GM23338 (cell line): ENCODE measurements at regions not wholly inside any gene's neighbourhood (a gene's known extent, or its start where the extent isn't known, plus 50 kb on each side); places are given as distances from the start of the nearest gene placed in this dataset.

Experiments used
- ATAC-seq: fragments of 200-7000 bp; cut with Tn5 transposase; 3 replicates; pipeline ENCODE4 v1.9.1; 2020
- DNase-seq: peaks from one replicate; pipeline ENCODE4 v3.0.0-alpha.2; 2015; ENCODE audit warnings: low spot score
- H2AFZ ChIP-seq: fragments of 200-600 bp; sonication (generic); 2 replicates; pipeline ENCODE4 v1.8.0; 2016; ENCODE audit warnings: antibody characterized with exemption, mild to moderate bottlenecking, moderate library complexity
- H3F3A ChIP-seq: fragments of 200-600 bp; sonication (generic); replicated peaks from 2 replicates; pipeline ENCODE4 v1.8.0; 2017; ENCODE audit warnings: antibody characterized with exemption, mixed run types, low read depth
- H3K27ac ChIP-seq: fragments of 200-600 bp; sonication (generic); 2 replicates; pipeline ENCODE4 v1.6.1; 2016; ENCODE audit warnings: low read depth
- H3K27me3 ChIP-seq: fragments of 200-600 bp; sonication (generic); 2 replicates; pipeline ENCODE4 v1.8.0; 2016; ENCODE audit warnings: mild to moderate bottlenecking, mixed run types, moderate library complexity; ENCODE audit not compliant: insufficient read depth
- H3K36me3 ChIP-seq: fragments of 200-600 bp; sonication (generic); 2 replicates; pipeline ENCODE4 v1.8.0; 2016; ENCODE audit warnings: mild to moderate bottlenecking; ENCODE audit not compliant: insufficient read depth
- H3K4me1 ChIP-seq: fragments of 200-600 bp; sonication (generic); 2 replicates; pipeline ENCODE4 v1.8.0; 2016; ENCODE audit warnings: mild to moderate bottlenecking, moderate library complexity; ENCODE audit not compliant: insufficient read depth
- H3K4me2 ChIP-seq: fragments of 200-600 bp; sonication (generic); 2 replicates; pipeline ENCODE4 v1.7.1; 2017; ENCODE audit warnings: mixed run types
- H3K4me3 ChIP-seq: fragments of 200-600 bp; sonication (generic); 2 replicates; pipeline ENCODE4 v1.6.1; 2016; ENCODE audit warnings: mixed run types
- H3K79me2 ChIP-seq: fragments of 200-600 bp; sonication (generic); replicated peaks from 2 replicates; pipeline ENCODE4 v1.8.0; 2017; ENCODE audit warnings: mild to moderate bottlenecking; ENCODE audit not compliant: insufficient read depth
- H3K9me2 ChIP-seq: fragments of 200-600 bp; sonication (generic); 2 replicates; pipeline ENCODE4 v1.8.0; 2017; ENCODE audit not compliant: insufficient read depth
- H4K20me1 ChIP-seq: fragments of 200-600 bp; sonication (generic); replicated peaks from 2 replicates; pipeline ENCODE4 v1.8.0; 2017; ENCODE audit warnings: mild to moderate bottlenecking; ENCODE audit not compliant: insufficient read depth
- H3K27ac Mint-ChIP-seq: 2 replicates; pipeline ENCODE4 v1.8.0; 2020; ENCODE audit warnings: inconsistent platforms, mild to moderate bottlenecking, moderate library complexity, mixed read lengths
- H3K27me3 Mint-ChIP-seq: 3 replicates; pipeline ENCODE4 v1.8.0; 2022; ENCODE audit warnings: low read depth, mild to moderate bottlenecking, moderate library complexity, mixed read lengths, inconsistent platforms; ENCODE audit not compliant: insufficient read depth, poor library complexity
- H3K36me3 Mint-ChIP-seq: 3 replicates; pipeline ENCODE4 v1.8.0; 2021; ENCODE audit warnings: low read depth, mild to moderate bottlenecking, inconsistent platforms, moderate library complexity, mixed read lengths
- H3K4me1 Mint-ChIP-seq: 3 replicates; pipeline ENCODE4 v1.8.0; 2020; ENCODE audit warnings: mild to moderate bottlenecking, inconsistent platforms, mixed read lengths
- H3K4me3 Mint-ChIP-seq: 3 replicates; pipeline ENCODE4 v1.8.0; 2021; ENCODE audit warnings: moderate library complexity, mild to moderate bottlenecking, inconsistent platforms, mixed read lengths
- H3K9me3 Mint-ChIP-seq: 3 replicates; pipeline ENCODE4 v1.8.0; 2020; ENCODE audit warnings: moderate library complexity, mild to moderate bottlenecking, inconsistent platforms, mixed read lengths
- CREB1 ChIP-seq: fragments of 250-450 bp; sonication (Bioruptor Pico); IDR thresholded peaks from 2 replicates; pipeline ENCODE4 v1.5.0; 2020; ENCODE audit warnings: low read depth, mild to moderate bottlenecking, moderate library complexity
- CTCF ChIP-seq, 2 experiments: fragments of 200-600 bp in 1 of 2; sonication (generic) in 1 of 2; conservative IDR thresholded peaks; 2 replicates each; pipeline versions ENCODE4 v1.5.1 to v1.6.1; 2016 to 2017; ENCODE audit warnings: antibody characterized with exemption in 2 of 2, low read depth in 2 of 2, mild to moderate bottlenecking in 2 of 2, moderate library complexity in 1 of 2
- EZH2 ChIP-seq: fragments of 200-600 bp; sonication (generic); IDR thresholded peaks from one replicate; pipeline ENCODE4 v1.8.0; 2017; ENCODE audit warnings: antibody characterized with exemption, mild to moderate bottlenecking, low read depth; ENCODE audit not compliant: unreplicated experiment
- EZH2phosphoT487 ChIP-seq: fragments of 200-600 bp; sonication (generic); IDR thresholded peaks from one replicate; pipeline ENCODE4 v1.8.1; 2018; ENCODE audit warnings: antibody characterized with exemption; ENCODE audit not compliant: unreplicated experiment
- NANOG ChIP-seq: IDR thresholded peaks from 2 replicates; pipeline ENCODE4 v1.6.1; 2016; ENCODE audit warnings: antibody characterized with exemption, borderline replicate concordance
- POLR2AphosphoS5 ChIP-seq: IDR thresholded peaks from 2 replicates; pipeline ENCODE4 v1.6.1; 2016; ENCODE audit warnings: antibody characterized with exemption, low read depth
- STAT1 ChIP-seq: IDR thresholded peaks from one replicate; pipeline ENCODE4 v1.6.1; 2016; ENCODE audit warnings: antibody characterized with exemption; ENCODE audit not compliant: unreplicated experiment
- ZNF331 ChIP-seq: fragments of 250-450 bp; sonication (Bioruptor Pico); IDR thresholded peaks from 2 replicates; pipeline ENCODE4 v1.5.0; 2020; ENCODE audit warnings: low read depth, mild to moderate bottlenecking, moderate library complexity
- ZNF462 ChIP-seq: fragments of 250-450 bp; sonication (Bioruptor Pico); IDR thresholded peaks from 2 replicates; pipeline ENCODE4 v1.5.0; 2020; ENCODE audit warnings: mild to moderate bottlenecking, moderate library complexity

GRCh38 chr7:42550706-42551470 lies 313.9 kb upstream of the GLI3 start:
- Histone ChIP-seq H2AFZ (no peak overlapping the region), H3K79me2 (no peaks in the 10 kb centered on the region), H3K4me1 (no peaks in the 10 kb centered on the region), H3F3A (no peaks in the 10 kb centered on the region), H3K36me3 (peaks cover 4% of the 10 kb centered on the region), H3K27me3 (no peaks in the 10 kb centered on the region), H3K4me2 (no peak overlapping the region), H3K27ac (no peak overlapping the region), H3K4me3 (no peak overlapping the region), H3K9me2 (no peaks in the 10 kb centered on the region), H4K20me1 (no peaks in the 10 kb centered on the region)
- H3K4me3 Mint-ChIP-seq, result no peak overlapping the region
- no peak overlapping the region for H3K27ac Mint-ChIP-seq
- peaks cover 43% of the 10 kb centered on the region for H3K36me3 Mint-ChIP-seq
- peaks cover 70% of the 10 kb centered on the region for H3K9me3 Mint-ChIP-seq
- H3K4me1 Mint-ChIP-seq, result no peaks in the 10 kb centered on the region
- TF ChIP-seq CREB1 (CRISPR knock-in tag) (no peak), CTCF (conservative IDR thresholded peaks at IDR 0.05; ENCODE audit: low read depth in 2 of 2) (no peak), ZNF462 (CRISPR knock-in tag) (no peak), ZNF331 (CRISPR knock-in tag) (no peak), EZH2 (no peak), POLR2AphosphoS5 (no peak), NANOG (no peak), STAT1 (no peak), EZH2phosphoT487 (no peak)
- DNase-seq (no peak), ATAC-seq (no peak)
- no peaks in the 10 kb centered on the region for H3K27me3 Mint-ChIP-seq
